K562 (cell line): ENCODE measurements at regions not wholly inside any gene's neighbourhood (a gene's known extent, or its start where the extent isn't known, plus 50 kb on each side); places are given as distances from the start of the nearest gene placed in this dataset.
"Not testable (repeated sequence)": the region's sequence is repeated elsewhere in the genome, so short reads cannot be mapped to it uniquely, and the experiment has no call there.

Experiments
- ATAC-seq: fragments of 200-7000 bp; cut with Tn5 transposase; 3 replicates; pipeline ENCODE4 v1.9.1; 2020; ENCODE audit warnings: moderate library complexity
- BruUV-seq: library from RNA; stranded (reverse); fragments of 400-500 nt; replicated peaks from 2 replicates; lab custom pipeline; 2021; lab: Mats Ljungman, UMichigan
- CTCF ChIA-PET: fragments of 300-600 bp; formaldehyde crosslinking; extraction: SDS; loops from one replicate; lab custom pipeline; 2021; ENCODE audit warnings: low intra/inter-chr PET ratio; lab: Yijun Ruan, JAX
- POLR2A ChIA-PET: fragments of 300-600, 350-650 bp; sonication (Branson Sonifier 250); formaldehyde crosslinking; extraction: SDS; loops from one replicate; lab custom pipeline; 2021; ENCODE audit warnings: antibody characterized with exemption, inconsistent platforms; lab: Yijun Ruan, JAX
- DNase-seq, 4 experiments: peaks; one replicate each; pipeline versions ENCODE4 v3.0.0 to v3.0.0-alpha.2; 2011 to 2018; ENCODE audit warnings: low spot score in 3 of 4, mixed read lengths in 3 of 4; ENCODE audit errors: extremely low read depth in 1 of 4
- FAIRE-seq: peaks from 2 replicates; lab custom pipeline; 2011; peaks lifted over from hg19 to GRCh38; lab: Jason Lieb, UNC
- H2AFZ ChIP-seq: 2 replicates; pipeline ENCODE4 v1.6.0; 2011; ENCODE audit warnings: low read depth, low read length, control low read depth, inconsistent platforms
- H3K27ac ChIP-seq: fragments of 200-600 bp; 3 replicates; pipeline ENCODE4 v1.8.0; 2011; ENCODE audit warnings: low read depth, mild to moderate bottlenecking, control low read depth, inconsistent platforms, low read length, moderate library complexity, mixed read lengths; ENCODE audit errors: extremely low read depth
- H3K27me3 ChIP-seq, 2 experiments: fragments of 300-600 bp in 1 of 2; 2 replicates in 1 of 2; 3 replicates in 1 of 2; pipeline versions ENCODE4 v1.6.0 to v1.8.0; 2011; ENCODE audit warnings: inconsistent platforms in 2 of 2, low read length in 2 of 2, mild to moderate bottlenecking in 1 of 2, mixed read lengths in 1 of 2, moderate library complexity in 1 of 2; ENCODE audit not compliant: control insufficient read depth in 2 of 2, insufficient read depth in 2 of 2
- H3K36me3 ChIP-seq: fragments of 300-600 bp; 3 replicates; pipeline ENCODE4 v1.8.0; 2011; ENCODE audit warnings: mild to moderate bottlenecking, low read length, inconsistent platforms; ENCODE audit not compliant: control insufficient read depth, insufficient read depth
- H3K4me1 ChIP-seq, 2 experiments: fragments of 200-600 bp in 1 of 2; replicated peaks in 1 of 2; 2 replicates in 1 of 2; 3 replicates in 1 of 2; pipeline versions ENCODE4 v1.5.1 to v1.8.0; 2011; ENCODE audit warnings: inconsistent platforms in 2 of 2, low read length in 2 of 2, mild to moderate bottlenecking in 1 of 2, mixed read lengths in 1 of 2, moderate library complexity in 1 of 2; ENCODE audit not compliant: control insufficient read depth in 2 of 2, insufficient read depth in 2 of 2
- H3K4me2 ChIP-seq: 2 replicates; pipeline ENCODE4 v1.6.1; 2011; ENCODE audit warnings: low read length, control low read depth, inconsistent platforms, mixed read lengths; ENCODE audit not compliant: insufficient read depth
- H3K4me3 ChIP-seq: fragments of 200-600 bp; sonication (generic), shearing (Covaris generic); 2 replicates; pipeline ENCODE4 v1.5.1; 2016; ENCODE audit warnings: control low read depth, inconsistent platforms
- H3K79me2 ChIP-seq: fragments of 200-600 bp; 3 replicates; pipeline ENCODE4 v1.8.0; 2011; ENCODE audit warnings: low read length, inconsistent platforms; ENCODE audit not compliant: control insufficient read depth, insufficient read depth
- H3K9ac ChIP-seq, 2 experiments: 2 replicates each; pipeline versions ENCODE4 v1.6.0 to v1.6.1; 2011; ENCODE audit warnings: low read depth in 2 of 2, low read length in 2 of 2, control low read depth in 1 of 2, inconsistent platforms in 1 of 2, mild to moderate bottlenecking in 1 of 2, mixed read lengths in 1 of 2; ENCODE audit not compliant: insufficient read depth in 1 of 2
- H3K9me1 ChIP-seq: one replicate; pipeline ENCODE4 v1.6.0; 2011; ENCODE audit warnings: inconsistent platforms, mild to moderate bottlenecking, low read length, moderate library complexity; ENCODE audit not compliant: control insufficient read depth, insufficient read depth
- H3K9me3 ChIP-seq: replicated peaks from 2 replicates; pipeline ENCODE4 v1.5.1; 2011; ENCODE audit warnings: low read depth, low read length, inconsistent platforms; ENCODE audit not compliant: control insufficient read depth, insufficient read depth
- H4K20me1 ChIP-seq: replicated peaks from 2 replicates; pipeline ENCODE4 v1.6.1; 2011; ENCODE audit warnings: low read length, inconsistent platforms, mixed read lengths; ENCODE audit not compliant: control insufficient read depth, insufficient read depth
- ASH1L ChIP-seq: fragments of 450-650 bp; IDR thresholded peaks from 2 replicates; pipeline ENCODE4 v1.6.1; 2018; ENCODE audit warnings: borderline replicate concordance, mild to moderate bottlenecking, low read depth; ENCODE audit not compliant: partially characterized antibody
- CHD1 ChIP-seq: fragments of 200-600 bp; sonication (generic); IDR thresholded peaks from one replicate; pipeline ENCODE4 v1.6.1; 2012; ENCODE audit warnings: mild to moderate bottlenecking, moderate library complexity, low read length, inconsistent platforms
- E2F3 ChIP-seq: fragments of 250-450 bp; sonication (Bioruptor Pico); IDR thresholded peaks from 2 replicates; pipeline ENCODE4 v1.4.0; 2020; ENCODE audit warnings: mild to moderate bottlenecking
- KAT7 ChIP-seq: sonication (generic); formaldehyde crosslinking; IDR thresholded peaks from 2 replicates; pipeline ENCODE4 v1.8.0; 2022; ENCODE audit warnings: missing genetic modification reagents, mild to moderate bottlenecking, borderline replicate concordance
- PHF21A ChIP-seq: fragments of 450-650 bp; IDR thresholded peaks from 2 replicates; pipeline ENCODE4 v1.6.1; 2017; ENCODE audit warnings: low read depth, borderline replicate concordance
- SIN3A ChIP-seq, 2 experiments: fragments of 150-350 bp in 1 of 2; IDR thresholded peaks; 2 replicates each; pipeline ENCODE4 v1.6.1; 2011 to 2016; ENCODE audit warnings: borderline replicate concordance in 2 of 2, low read depth in 2 of 2, low read length in 2 of 2, mild to moderate bottlenecking in 2 of 2, moderate library complexity in 2 of 2; ENCODE audit not compliant: control insufficient read depth in 1 of 2
- SMC3 ChIP-seq: conservative IDR thresholded peaks from 2 replicates; pipeline ENCODE4 v1.6.1; 2011; ENCODE audit warnings: low read depth, low read length, improper control_type of control experiment; ENCODE audit not compliant: insufficient read depth
- STAG1 ChIP-seq: sonication (generic); formaldehyde crosslinking; IDR thresholded peaks from 2 replicates; pipeline ENCODE4 v1.5.0; 2020; ENCODE audit warnings: missing genetic modification reagents, borderline replicate concordance
- XRCC4 ChIP-seq: IDR thresholded peaks from one replicate; pipeline ENCODE4 v1.6.1; 2011; ENCODE audit not compliant: insufficient read depth, insufficient read length; ENCODE audit errors: extremely low read depth
- ZHX1 ChIP-seq: fragments of 150-350 bp; conservative IDR thresholded peaks from 2 replicates; pipeline ENCODE4 v1.6.1; 2014; ENCODE audit warnings: low read length
- ZKSCAN8 ChIP-seq: fragments of 200-800 bp; sonication (Bioruptor generic); IDR thresholded peaks from 2 replicates; pipeline ENCODE4 v1.6.1; 2016; ENCODE audit warnings: missing genetic modification characterization, missing compliant biosample characterization
- ZNF354B ChIP-seq: fragments of 250-450 bp; sonication (Bioruptor Pico); IDR thresholded peaks from 2 replicates; pipeline ENCODE4 v1.4.0; 2020
- ZNF436 ChIP-seq: fragments of 250-450, 450-650 bp; sonication (Bioruptor Pico); formaldehyde crosslinking; IDR thresholded peaks from 2 replicates; pipeline ENCODE4 v1.7.0; 2020; ENCODE audit warnings: mild to moderate bottlenecking
- ZNF707 ChIP-seq: fragments of 250-450 bp; sonication (Bioruptor Pico); conservative IDR thresholded peaks from 2 replicates; pipeline ENCODE4 v1.8.0; 2022; ENCODE audit warnings: inconsistent platforms, mild to moderate bottlenecking, moderate library complexity
- WGBS: fragments of 100-300 bp; shearing (Covaris generic); methylation state at CpG from one replicate; pipeline ENCODE4 v1.1.6; 2016; ENCODE audit warnings: low coverage, mixed read lengths; ENCODE audit not compliant: insufficient coverage; ENCODE audit errors: missing lambda C conversion rate; 5-methylcytosine and 5-hydroxymethylcytosine counted together
- in situ Hi-C: fragments of 300-500 bp; cut with MboI; formaldehyde crosslinking; loops from 4 replicates; pipeline ENCODE4 v1.15.0; 2018; ENCODE audit warnings: inconsistent platforms, mixed read lengths
- intact Hi-C: fragments of 100-400 bp; cut with micrococcal nuclease; formaldehyde crosslinking; loops from 2 replicates; pipeline ENCODE4 v1.14.2; 2022

DNA sequence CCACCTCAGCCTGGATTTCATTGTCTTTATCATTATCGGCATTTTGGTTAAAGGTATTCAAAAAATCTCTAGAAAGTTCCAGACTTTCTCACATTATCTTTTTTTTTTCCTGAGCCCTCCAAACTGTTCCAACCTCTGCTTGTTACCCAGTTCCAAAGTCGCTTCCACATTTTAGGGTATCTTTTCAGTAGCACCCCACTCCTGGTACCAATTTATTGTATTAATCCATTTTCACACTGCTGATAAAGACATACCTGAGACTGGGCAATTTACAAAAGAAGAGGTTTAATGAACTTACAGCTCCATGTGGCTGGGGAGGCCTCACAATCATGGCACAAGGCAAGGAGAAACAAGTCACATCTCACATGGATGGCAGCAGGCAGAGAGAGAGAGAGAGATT, 145.5 kb upstream of the SSTR1 start:
- H3K79me2 ChIP-seq, H3K9ac ChIP-seq, BruUV-seq, ATAC-seq, H3K4me3 ChIP-seq, H3K27ac ChIP-seq, DNase-seq, H3K9me1 ChIP-seq, H3K4me2 ChIP-seq, H3K27me3 ChIP-seq, FAIRE-seq, H2AFZ ChIP-seq, POLR2A ChIA-PET, H3K4me1 ChIP-seq, H4K20me1 ChIP-seq, CTCF ChIA-PET, H3K36me3 ChIP-seq, H3K9me3 ChIP-seq, in situ Hi-C loops: not testable (repeated sequence)
- peak; percentile 83 for TF ChIP-seq ZNF707 (CRISPR knock-in tag)
- intact Hi-C loops = loop anchor here (2.0 kb wide), 1 partner anchor 59 kb away; no protein-coding TSS in a partner anchor
- WGBS = 0% methylated on average over 2 of the region's 2 CpGs

DNA sequence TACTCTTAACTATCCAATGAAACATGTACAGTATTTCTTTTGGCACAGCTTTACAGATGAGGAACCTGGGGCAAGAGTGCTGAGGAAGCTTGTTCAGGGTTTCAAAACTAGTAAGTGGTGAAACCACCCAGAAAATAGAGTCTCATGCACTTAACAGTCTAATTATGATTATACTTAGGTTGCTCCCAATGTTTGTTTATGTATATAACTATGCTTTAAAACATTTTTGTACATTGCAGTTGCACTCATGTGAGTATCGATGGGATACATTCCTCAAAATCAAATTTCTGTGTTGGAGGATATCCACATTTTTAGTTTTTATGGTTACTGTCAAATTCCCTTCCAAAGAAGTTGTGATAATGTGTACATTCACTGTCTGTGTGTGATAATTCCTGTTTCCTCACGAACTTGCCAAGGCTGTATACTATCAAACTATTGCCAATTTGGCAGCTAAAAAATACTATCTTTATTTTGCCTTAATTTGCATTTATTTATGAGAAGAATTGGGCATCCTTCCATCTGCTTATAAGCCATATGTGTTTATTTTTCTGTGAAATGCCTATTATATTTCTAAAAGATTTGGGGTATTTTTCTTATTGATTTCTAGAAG, 143.9 kb upstream of the SSTR1 start:
- no peaks in the 10 kb centered on the region for H4K20me1 ChIP-seq
- ChIA-PET POLR2A (no interaction called here), CTCF (no interaction called here)
- no peak overlapping the region for H3K4me3 ChIP-seq
- BruUV-seq = no TSS peak
- no peaks in the 10 kb centered on the region for H3K9me3 ChIP-seq
- H3K9me1 ChIP-seq = no peaks in the 10 kb centered on the region
- in situ Hi-C loops (no loop called here), intact Hi-C loops (loop anchor here (2.0 kb wide), 1 partner anchor 61 kb away; no protein-coding TSS in a partner anchor)
- no peaks in the 10 kb centered on the region for H3K4me1 ChIP-seq
- no peak overlapping the region for H3K4me2 ChIP-seq
- no peak for DNase-seq
- H3K27ac ChIP-seq = no peak overlapping the region
- H3K36me3 ChIP-seq = no peaks in the 10 kb centered on the region
- H2AFZ ChIP-seq = no peak overlapping the region
- FAIRE-seq = no peak
- WGBS = 0% methylated on average over 2 of the region's 2 CpGs
- no peak overlapping the region for H3K9ac ChIP-seq
- no peaks in the 10 kb centered on the region for H3K79me2 ChIP-seq
- no peak for ATAC-seq
- no peaks in the 10 kb centered on the region for H3K27me3 ChIP-seq
- TF ChIP-seq ZNF436 (no peak), ZKSCAN8 (CRISPR knock-in tag) (no peak), CHD1 (no peak), ASH1L (no peak), SMC3 (no peak), STAG1 (CRISPR knock-in tag) (no peak), PHF21A (no peak), XRCC4 (no peak), SIN3A (IDR thresholded peaks at IDR 0.05; ENCODE audit: borderline replicate concordance in 2 of 2, control insufficient read depth in 1 of 2, low read depth in 2 of 2, low read length in 2 of 2) (no peak), ZHX1 (no peak), ZNF354B (CRISPR knock-in tag) (no peak), E2F3 (CRISPR knock-in tag) (no peak), KAT7 (no peak)
